H1 (cell line): ENCODE measurements at regions not wholly inside any gene's neighbourhood (a gene's known extent, or its start where the extent isn't known, plus 50 kb on each side); places are given as distances from the start of the nearest gene placed in this dataset.
A peak's percentile ranks its signal among the peaks of the same experiment; 100 is the strongest.

Experiments
- CTCF ChIA-PET: fragments of 300-600 bp; sonication (Branson Sonifier 250); formaldehyde crosslinking; loops from one replicate; lab custom pipeline; 2021; ENCODE audit not compliant: partially characterized antibody; lab: Charles Lee
- POLR2A ChIA-PET: fragments of 300-600 bp; sonication (Branson Sonifier 250); formaldehyde crosslinking; loops from one replicate; lab custom pipeline; 2021; ENCODE audit warnings: inconsistent platforms; ENCODE audit not compliant: partially characterized antibody; lab: Charles Lee
- DNase-seq, 2 experiments: peaks; one replicate each; pipeline versions ENCODE4 v3.0.0 to v3.0.0-alpha.2; 2010 to 2022; ENCODE audit warnings: low spot score in 2 of 2, low read depth in 1 of 2, mixed read lengths in 1 of 2
- FAIRE-seq: peaks from 2 replicates; lab custom pipeline; 2011; peaks lifted over from hg19 to GRCh38; lab: Jason Lieb, UNC
- H2AFZ ChIP-seq: 2 replicates; pipeline ENCODE4 v1.8.1; 2012; ENCODE audit warnings: low read length, inconsistent platforms
- H2AK5ac ChIP-seq: 2 replicates; pipeline ENCODE4 v1.6.1; 2013; ENCODE audit warnings: low read depth, low read length
- H2BK120ac ChIP-seq: replicated peaks from 2 replicates; pipeline ENCODE3; 2013; ENCODE audit warnings: low read depth, low read length, inconsistent platforms
- H2BK12ac ChIP-seq: 2 replicates; pipeline ENCODE4 v1.6.1; 2013; ENCODE audit warnings: low read depth, low read length
- H2BK15ac ChIP-seq: 2 replicates; pipeline ENCODE4 v1.6.1; 2013; ENCODE audit warnings: low read length
- H2BK20ac ChIP-seq: 2 replicates; pipeline ENCODE4 v1.6.1; 2013; ENCODE audit warnings: low read length
- H2BK5ac ChIP-seq: 2 replicates; pipeline ENCODE4 v1.6.1; 2013; ENCODE audit warnings: low read depth, low read length
- H3K14ac ChIP-seq: 2 replicates; pipeline ENCODE4 v1.6.1; 2013; ENCODE audit warnings: inconsistent platforms; ENCODE audit not compliant: insufficient read length
- H3K18ac ChIP-seq: 2 replicates; pipeline ENCODE4 v1.6.1; 2013; ENCODE audit warnings: low read length; ENCODE audit errors: extremely low read depth
- H3K23ac ChIP-seq: 2 replicates; pipeline ENCODE4 v1.6.1; 2013; ENCODE audit warnings: inconsistent platforms; ENCODE audit not compliant: insufficient read length
- H3K23me2 ChIP-seq: 2 replicates; pipeline ENCODE4 v1.6.1; 2013; ENCODE audit warnings: low read depth, low read length
- H3K27ac ChIP-seq: 2 replicates; pipeline ENCODE4 v1.6.1; 2011; ENCODE audit warnings: low read depth, low read length, inconsistent platforms
- H3K27me3 ChIP-seq, 4 experiments: replicated peaks in 1 of 4; 1 replicate in 1 of 4; 2 replicates in 3 of 4; pipeline versions ENCODE4 v1.6.1 to v1.8.1; 2011 to 2013; ENCODE audit warnings: low read length in 3 of 4, mild to moderate bottlenecking in 3 of 4, inconsistent platforms in 2 of 4, mixed read lengths in 2 of 4, moderate library complexity in 1 of 4; ENCODE audit not compliant: control insufficient read depth in 3 of 4, insufficient read depth in 3 of 4; ENCODE audit errors: extremely low read depth in 1 of 4
- H3K36me3 ChIP-seq, 4 experiments: 2 replicates each; pipeline versions ENCODE4 v1.6.1 to v1.8.1; 2011 to 2013; ENCODE audit warnings: mild to moderate bottlenecking in 4 of 4, low read length in 3 of 4, moderate library complexity in 2 of 4, control low read depth in 1 of 4, inconsistent platforms in 1 of 4; ENCODE audit not compliant: insufficient read depth in 4 of 4, control insufficient read depth in 2 of 4
- H3K4ac ChIP-seq: replicated peaks from 2 replicates; pipeline ENCODE3; 2013; ENCODE audit warnings: low read length, low read depth, mixed read lengths, inconsistent platforms; ENCODE audit not compliant: insufficient read length
- H3K4me1 ChIP-seq, 4 experiments: replicated peaks in 1 of 4; 1 replicate in 1 of 4; 2 replicates in 3 of 4; pipeline versions ENCODE4 v1.6.1 to v1.8.1; 2011 to 2013; ENCODE audit warnings: low read length in 3 of 4, inconsistent platforms in 2 of 4, mixed read lengths in 1 of 4; ENCODE audit not compliant: insufficient read depth in 4 of 4, control insufficient read depth in 3 of 4
- H3K4me2 ChIP-seq, 2 experiments: 2 replicates each; pipeline versions ENCODE4 v1.6.1 to v1.8.1; 2011 to 2013; ENCODE audit warnings: low read depth in 2 of 2, low read length in 2 of 2, control low read depth in 1 of 2, inconsistent platforms in 1 of 2, mild to moderate bottlenecking in 1 of 2; ENCODE audit not compliant: insufficient read depth in 1 of 2
- H3K4me3 ChIP-seq, 4 experiments: fragments of 200-600, 300-600 bp in 1 of 4; sonication (generic), shearing (Covaris generic), sonication (Bioruptor Twin) in 1 of 4; 2 replicates each; pipeline versions ENCODE4 v1.5.1 to v1.8.1; 2011 to 2016; ENCODE audit warnings: low read length in 4 of 4, low read depth in 3 of 4, control low read depth in 2 of 4, inconsistent platforms in 2 of 4, mild to moderate bottlenecking in 2 of 4, mixed read lengths in 1 of 4, moderate library complexity in 1 of 4; ENCODE audit not compliant: insufficient read depth in 2 of 4; ENCODE audit errors: extremely low read depth in 1 of 4
- H3K56ac ChIP-seq: replicated peaks from 2 replicates; pipeline ENCODE3; 2013; ENCODE audit warnings: low read depth, mild to moderate bottlenecking, mixed read lengths, low read length, inconsistent platforms; ENCODE audit not compliant: insufficient read length
- H3K79me1 ChIP-seq: 2 replicates; pipeline ENCODE4 v1.6.1; 2013; ENCODE audit warnings: low read depth, low read length, control low read depth
- H3K79me2 ChIP-seq, 2 experiments: 2 replicates each; pipeline versions ENCODE4 v1.6.1 to v1.8.1; 2012 to 2013; ENCODE audit warnings: low read length in 2 of 2, mild to moderate bottlenecking in 2 of 2, inconsistent platforms in 1 of 2; ENCODE audit not compliant: insufficient read depth in 2 of 2, control insufficient read depth in 1 of 2
- H3K9ac ChIP-seq, 4 experiments: replicated peaks in 1 of 4; 1 replicate in 1 of 4; 2 replicates in 3 of 4; pipeline versions ENCODE4 v1.6.1 to v1.8.1; 2011 to 2013; ENCODE audit warnings: low read depth in 3 of 4, low read length in 3 of 4, control low read depth in 2 of 4, mild to moderate bottlenecking in 2 of 4, moderate library complexity in 2 of 4, inconsistent platforms in 1 of 4; ENCODE audit errors: extremely low read depth in 1 of 4
- H3K9me3 ChIP-seq, 2 experiments: 2 replicates each; pipeline versions ENCODE4 v1.6.1 to v1.8.1; 2012 to 2013; ENCODE audit warnings: mild to moderate bottlenecking in 2 of 2, moderate library complexity in 2 of 2, control low read depth in 1 of 2, inconsistent platforms in 1 of 2, low read depth in 1 of 2, low read length in 1 of 2, mixed read lengths in 1 of 2; ENCODE audit not compliant: insufficient read depth in 2 of 2
- H4K20me1 ChIP-seq, 2 experiments: replicated peaks in 1 of 2; 2 replicates each; pipeline versions ENCODE3 to v1.8.1; 2011 to 2013; ENCODE audit warnings: inconsistent platforms in 2 of 2, low read length in 2 of 2, mild to moderate bottlenecking in 1 of 2; ENCODE audit not compliant: insufficient read depth in 2 of 2, control insufficient read depth in 1 of 2
- H4K5ac ChIP-seq: 2 replicates; pipeline ENCODE4 v1.6.1; 2013; ENCODE audit warnings: low read length, low read depth, mixed read lengths, inconsistent platforms; ENCODE audit not compliant: insufficient read length
- H4K8ac ChIP-seq: 2 replicates; pipeline ENCODE4 v1.8.0; 2013; ENCODE audit warnings: mild to moderate bottlenecking, moderate library complexity, low read length, inconsistent platforms; ENCODE audit not compliant: insufficient read depth; ENCODE audit errors: extremely low read depth
- H4K91ac ChIP-seq: replicated peaks from 2 replicates; pipeline ENCODE3; 2013; ENCODE audit warnings: low read length, mixed read lengths, inconsistent platforms; ENCODE audit not compliant: insufficient read length
- ATF2 ChIP-seq: IDR thresholded peaks from 2 replicates; pipeline ENCODE4 v1.6.1; 2012; ENCODE audit warnings: low read length, inconsistent platforms
- E2F6 ChIP-seq: IDR thresholded peaks from 2 replicates; pipeline ENCODE4 v1.6.1; 2012; ENCODE audit warnings: inconsistent platforms
- MAX ChIP-seq: IDR thresholded peaks from 2 replicates; pipeline ENCODE4 v1.6.1; 2012; ENCODE audit warnings: inconsistent platforms
- TAF7 ChIP-seq: optimal IDR thresholded peaks from 2 replicates; pipeline ENCODE3; 2011; ENCODE audit warnings: low read depth, mild to moderate bottlenecking, inconsistent platforms, low read length, moderate library complexity, borderline replicate concordance
- WGBS, 2 experiments: shearing (Covaris generic) in 1 of 2; methylation state at CpG; one replicate each; pipeline versions ENCODE4 v1.1.6 to v1.1.7; 2013 to 2015; ENCODE audit warnings: low lambda C conversion rate in 2 of 2, mixed read lengths in 2 of 2, inconsistent platforms in 1 of 2, low coverage in 1 of 2, missing lambda C conversion rate in 1 of 2; ENCODE audit not compliant: insufficient replicate concordance in 2 of 2, insufficient coverage in 1 of 2, insufficient read length in 1 of 2; ENCODE audit errors: extremely low coverage in 1 of 2, missing lambda C conversion rate in 1 of 2; 5-methylcytosine and 5-hydroxymethylcytosine counted together

GRCh38 chr16:54414671-54415070 is 128.1 kb upstream of the IRX3 start:
- H3K18ac ChIP-seq: peak overlapping the region; percentile 48; the same call in 1 of the 2 replicates
- no peaks in the 10 kb centered on the region for H3K23me2 ChIP-seq
- no peak overlapping the region for H2BK15ac ChIP-seq
- H2AFZ ChIP-seq: no peak overlapping the region
- no peak overlapping the region; the same call in 1 of the 2 replicates for H2BK20ac ChIP-seq
- 91% methylated on average over 7 of the region's 7 CpGs; no CpG with 5 or more reads in 1 of the 2 experiments for WGBS, 2 experiments
- no peaks in the 10 kb centered on the region for H3K79me2 ChIP-seq
- no peak overlapping the region for H2BK120ac ChIP-seq
- H2BK12ac ChIP-seq: no peak overlapping the region
- no peak for TF ChIP-seq TAF7
- no peak for TF ChIP-seq ATF2
- TF ChIP-seq MAX: peak; percentile 58
- peak; percentile 68 for TF ChIP-seq E2F6
- H3K14ac ChIP-seq: no peak overlapping the region
- no peak overlapping the region for H3K4me2 ChIP-seq
- no peak overlapping the region for H3K4ac ChIP-seq
- H3K9me3 ChIP-seq: no peaks in the 10 kb centered on the region; a peak in 1 of 4 replicates
- H3K4me1 ChIP-seq: peaks cover 1 to 9% (median 4%) of the 10 kb centered on the region in 4 experiments; a peak in 4 of 7 replicates
- H3K27me3 ChIP-seq: no peaks in the 10 kb centered on the region; a peak in 1 of 7 replicates
- no peak overlapping the region for H3K27ac ChIP-seq
- ChIA-PET POLR2A (no interaction called here), CTCF (interaction anchor here (0.6 kb wide), 1 partner anchor 630 kb away, joined by 3 read pairs; no protein-coding TSS in a partner anchor)
- no peak overlapping the region for H3K4me3 ChIP-seq
- no peak overlapping the region for H3K9ac ChIP-seq
- no peak overlapping the region for H2AK5ac ChIP-seq
- no peaks in the 10 kb centered on the region for H3K79me1 ChIP-seq
- H3K56ac ChIP-seq: no peak overlapping the region
- no peak overlapping the region for H4K8ac ChIP-seq
- H4K91ac ChIP-seq: no peak overlapping the region
- no peaks in the 10 kb centered on the region for H3K36me3 ChIP-seq
- H4K20me1 ChIP-seq: no peaks in the 10 kb centered on the region
- no peak overlapping the region for H4K5ac ChIP-seq
- no peak overlapping the region for H2BK5ac ChIP-seq
- H3K23ac ChIP-seq: no peak overlapping the region
- DNase-seq: no peak
- FAIRE-seq: no peak
